PC-9 (cell line): ENCODE measurements at regions not wholly inside any gene's neighbourhood (a gene's known extent, or its start where the extent isn't known, plus 50 kb on each side); places are given as distances from the start of the nearest gene placed in this dataset.

Source experiments
- EZH2 ChIP-seq: fragments of 200-600 bp; sonication (generic); IDR thresholded peaks from 2 replicates; pipeline ENCODE4 v1.8.0; 2017; ENCODE audit warnings: antibody characterized with exemption, low read depth
- TF ChIP-seq, protein P1 (sequence below): fragments of 200-600 bp; sonication (generic); conservative IDR thresholded peaks from 2 replicates; pipeline ENCODE4 v1.6.1; 2017; ENCODE audit warnings: mixed run types, antibody characterized with exemption, mild to moderate bottlenecking, moderate library complexity

DNA sequence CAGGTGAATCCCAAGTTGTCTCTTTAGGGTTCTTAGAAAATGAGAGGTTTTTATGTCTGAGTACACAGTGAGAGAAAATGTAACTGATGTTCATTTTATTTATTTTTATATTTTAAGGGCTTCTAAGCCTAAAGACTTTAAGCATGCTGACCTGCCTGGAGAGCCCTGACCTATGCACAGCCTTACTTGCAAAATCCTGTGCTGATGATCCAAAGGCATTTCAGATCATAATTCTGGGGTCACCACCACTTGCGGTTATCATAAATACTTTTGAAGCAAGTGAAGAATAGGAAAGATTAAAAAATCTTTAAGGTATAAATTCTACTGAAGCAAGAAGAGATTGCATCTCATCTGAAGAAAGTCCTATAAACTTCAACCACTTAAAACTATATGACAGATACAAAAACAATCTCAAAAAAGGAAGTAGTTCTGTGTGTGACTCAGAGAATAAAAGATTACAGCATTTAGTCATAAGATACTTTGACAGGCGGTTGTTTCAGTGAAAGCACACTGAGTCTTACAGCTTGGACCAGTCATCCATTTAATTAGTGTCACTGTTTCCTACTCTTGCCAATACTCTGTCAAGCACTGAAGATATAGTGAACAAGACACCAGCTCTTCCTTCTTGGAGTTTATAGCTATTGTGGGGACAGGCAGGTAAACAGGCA is 245.2 kb upstream of the DIPK2B start:
- TF ChIP-seq, protein P1, sequence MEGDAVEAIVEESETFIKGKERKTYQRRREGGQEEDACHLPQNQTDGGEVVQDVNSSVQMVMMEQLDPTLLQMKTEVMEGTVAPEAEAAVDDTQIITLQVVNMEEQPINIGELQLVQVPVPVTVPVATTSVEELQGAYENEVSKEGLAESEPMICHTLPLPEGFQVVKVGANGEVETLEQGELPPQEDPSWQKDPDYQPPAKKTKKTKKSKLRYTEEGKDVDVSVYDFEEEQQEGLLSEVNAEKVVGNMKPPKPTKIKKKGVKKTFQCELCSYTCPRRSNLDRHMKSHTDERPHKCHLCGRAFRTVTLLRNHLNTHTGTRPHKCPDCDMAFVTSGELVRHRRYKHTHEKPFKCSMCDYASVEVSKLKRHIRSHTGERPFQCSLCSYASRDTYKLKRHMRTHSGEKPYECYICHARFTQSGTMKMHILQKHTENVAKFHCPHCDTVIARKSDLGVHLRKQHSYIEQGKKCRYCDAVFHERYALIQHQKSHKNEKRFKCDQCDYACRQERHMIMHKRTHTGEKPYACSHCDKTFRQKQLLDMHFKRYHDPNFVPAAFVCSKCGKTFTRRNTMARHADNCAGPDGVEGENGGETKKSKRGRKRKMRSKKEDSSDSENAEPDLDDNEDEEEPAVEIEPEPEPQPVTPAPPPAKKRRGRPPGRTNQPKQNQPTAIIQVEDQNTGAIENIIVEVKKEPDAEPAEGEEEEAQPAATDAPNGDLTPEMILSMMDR, result no peak
- TF ChIP-seq EZH2, result no peak
